ENCODE measurements at regions not wholly inside any gene's neighbourhood (a gene's known extent, or its start where the extent isn't known, plus 50 kb on each side); places are given as distances from the start of the nearest gene placed in this dataset.

DNA sequence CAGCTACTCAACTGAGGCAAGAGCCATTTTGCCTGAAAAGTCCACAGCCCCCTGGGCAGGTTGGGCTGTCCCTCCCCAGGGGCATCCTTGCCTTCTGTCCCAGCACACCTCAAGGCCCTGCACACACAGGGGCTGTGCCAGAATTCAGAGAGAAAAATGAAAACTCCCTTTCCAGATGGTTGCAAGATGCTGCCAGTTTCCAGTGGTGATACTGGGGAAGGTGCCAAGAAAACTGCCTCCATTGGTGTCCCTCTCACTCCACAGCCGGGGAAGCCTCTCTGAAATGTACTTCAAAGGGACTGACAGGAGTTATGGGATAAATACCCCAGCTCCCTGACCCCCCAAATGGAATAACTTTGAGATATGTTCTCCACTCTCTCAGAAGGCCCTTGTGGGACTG is 154.2 kb upstream of the MAFB start:
- no peak for DNase-seq (ENCODE audit: low read depth)
- no peak overlapping the region for H3K4me3 ChIP-seq (ENCODE audit: low read depth, low read length)
- TF ChIP-seq, protein P1, sequence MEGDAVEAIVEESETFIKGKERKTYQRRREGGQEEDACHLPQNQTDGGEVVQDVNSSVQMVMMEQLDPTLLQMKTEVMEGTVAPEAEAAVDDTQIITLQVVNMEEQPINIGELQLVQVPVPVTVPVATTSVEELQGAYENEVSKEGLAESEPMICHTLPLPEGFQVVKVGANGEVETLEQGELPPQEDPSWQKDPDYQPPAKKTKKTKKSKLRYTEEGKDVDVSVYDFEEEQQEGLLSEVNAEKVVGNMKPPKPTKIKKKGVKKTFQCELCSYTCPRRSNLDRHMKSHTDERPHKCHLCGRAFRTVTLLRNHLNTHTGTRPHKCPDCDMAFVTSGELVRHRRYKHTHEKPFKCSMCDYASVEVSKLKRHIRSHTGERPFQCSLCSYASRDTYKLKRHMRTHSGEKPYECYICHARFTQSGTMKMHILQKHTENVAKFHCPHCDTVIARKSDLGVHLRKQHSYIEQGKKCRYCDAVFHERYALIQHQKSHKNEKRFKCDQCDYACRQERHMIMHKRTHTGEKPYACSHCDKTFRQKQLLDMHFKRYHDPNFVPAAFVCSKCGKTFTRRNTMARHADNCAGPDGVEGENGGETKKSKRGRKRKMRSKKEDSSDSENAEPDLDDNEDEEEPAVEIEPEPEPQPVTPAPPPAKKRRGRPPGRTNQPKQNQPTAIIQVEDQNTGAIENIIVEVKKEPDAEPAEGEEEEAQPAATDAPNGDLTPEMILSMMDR (conservative IDR thresholded peaks at IDR 0.05; ENCODE audit: low read depth, low read length): no peak

DNA sequence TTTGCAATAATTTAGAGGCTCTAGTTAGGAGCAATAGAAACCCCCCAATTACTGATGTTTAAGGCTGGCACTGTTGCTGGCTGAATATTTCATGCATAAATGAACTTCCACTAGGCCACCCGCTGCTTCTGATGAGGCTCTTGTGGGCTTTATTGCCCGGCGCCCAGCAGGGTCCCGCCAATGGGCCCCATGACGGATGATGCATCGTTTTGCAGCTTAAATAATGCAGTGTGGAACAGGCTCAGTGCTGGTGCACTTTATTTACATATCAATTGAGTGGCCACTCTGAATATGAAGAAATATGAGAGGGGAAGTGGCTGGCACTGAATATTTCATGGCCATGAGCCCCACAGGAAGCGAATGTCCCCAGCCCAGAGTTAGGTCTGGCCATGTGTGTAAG is 155.3 kb upstream of the MAFB start:
- DNase-seq (ENCODE audit: low read depth): no peak
- no peak overlapping the region for H3K4me3 ChIP-seq (ENCODE audit: low read depth, low read length)
- TF ChIP-seq, protein P1 (conservative IDR thresholded peaks at IDR 0.05; ENCODE audit: low read depth, low read length): no peak

DNA sequence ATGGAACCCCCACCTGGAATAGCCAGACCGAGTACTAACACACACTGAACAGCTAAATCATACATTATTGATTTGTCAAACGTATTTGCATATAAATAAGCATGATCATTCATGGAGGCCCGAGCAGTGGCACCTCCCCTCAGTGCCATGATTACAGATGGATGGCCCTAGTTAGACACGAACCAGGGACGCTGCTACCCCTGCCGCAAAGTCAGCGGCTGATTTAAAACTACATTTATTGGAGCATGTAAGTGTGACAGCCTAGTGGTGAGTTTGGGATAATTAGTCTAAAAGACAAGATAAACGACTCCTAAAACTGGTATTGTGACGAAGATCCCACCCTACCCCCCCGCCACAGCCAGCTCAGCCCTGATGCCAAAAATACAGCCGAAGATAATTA is 159.1 kb upstream of the MAFB start:
- TF ChIP-seq, protein P1 (conservative IDR thresholded peaks at IDR 0.05; ENCODE audit: low read depth, low read length): no peak
- H3K4me3 ChIP-seq (ENCODE audit: low read depth, low read length): no peak overlapping the region
- DNase-seq (ENCODE audit: low read depth): no peak

DNA sequence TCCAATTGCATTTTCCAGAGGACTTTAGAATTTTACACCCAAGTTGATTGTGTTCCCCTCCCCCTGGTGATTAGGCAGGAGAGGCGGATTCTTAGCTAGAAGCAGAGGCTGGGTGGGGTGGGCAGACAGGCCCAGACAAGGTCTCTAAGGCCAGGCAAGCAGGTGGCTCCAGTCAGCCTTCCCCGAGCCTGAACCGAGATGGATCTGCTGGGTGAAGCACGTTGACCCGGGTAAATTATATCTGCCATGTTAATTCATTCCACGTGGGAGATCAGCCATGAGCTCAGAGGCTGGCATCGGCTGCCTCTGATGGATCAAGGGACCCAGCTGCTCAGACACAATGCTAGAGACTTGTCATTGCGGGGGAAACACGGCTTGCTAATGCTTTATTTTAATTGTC is 159.5 kb upstream of the MAFB start:
- TF ChIP-seq, protein P1 (conservative IDR thresholded peaks at IDR 0.05; ENCODE audit: low read depth, low read length): no peak
- no peak overlapping the region for H3K4me3 ChIP-seq (ENCODE audit: low read depth, low read length)
- no peak for DNase-seq (ENCODE audit: low read depth)

DNA sequence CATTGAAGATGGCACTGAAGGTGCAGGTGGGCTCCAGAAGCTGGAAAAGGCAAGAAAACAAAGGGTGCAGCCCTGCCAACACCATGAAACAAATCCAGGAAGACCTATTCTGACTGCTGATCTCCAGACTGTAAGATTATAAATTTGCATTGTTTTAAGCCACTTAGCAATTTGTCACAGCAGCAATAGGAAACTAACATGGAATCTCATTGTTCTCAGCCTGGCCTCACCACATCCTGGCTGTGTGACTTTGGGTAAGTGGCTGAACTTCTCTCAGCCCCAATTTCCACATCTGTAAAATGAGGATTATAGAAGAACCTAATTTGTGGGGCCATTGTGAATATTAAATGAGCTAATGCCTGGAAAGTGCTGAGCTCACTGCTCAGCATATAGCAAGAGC is 160.4 kb upstream of the MAFB start:
- TF ChIP-seq, protein P1 (conservative IDR thresholded peaks at IDR 0.05; ENCODE audit: low read depth, low read length): no peak
- DNase-seq (ENCODE audit: low read depth): no peak
- H3K4me3 ChIP-seq (ENCODE audit: low read depth, low read length): no peak overlapping the region

DNA sequence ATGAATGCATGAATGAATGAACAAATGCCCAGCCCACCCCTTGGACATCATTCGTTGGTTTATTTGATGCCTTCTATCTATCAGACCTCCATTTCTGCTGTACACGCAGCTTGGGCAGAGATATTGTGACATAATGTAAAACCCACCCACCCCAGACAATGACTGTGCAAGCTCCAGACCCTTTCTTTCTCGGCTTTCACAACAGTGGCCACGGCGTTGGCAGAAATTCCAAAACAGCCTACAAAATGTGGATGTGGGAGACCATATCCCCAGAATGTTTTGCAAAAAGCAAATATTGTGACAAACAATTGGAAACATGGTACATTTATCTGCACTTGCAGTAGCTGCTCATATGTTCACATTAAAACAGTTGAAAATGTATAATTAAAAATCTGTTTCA is 162.0 kb upstream of the MAFB start:
- DNase-seq (ENCODE audit: low read depth): no peak
- TF ChIP-seq, protein P1 (conservative IDR thresholded peaks at IDR 0.05; ENCODE audit: low read depth, low read length): no peak
- no peak overlapping the region for H3K4me3 ChIP-seq (ENCODE audit: low read depth, low read length)

DNA sequence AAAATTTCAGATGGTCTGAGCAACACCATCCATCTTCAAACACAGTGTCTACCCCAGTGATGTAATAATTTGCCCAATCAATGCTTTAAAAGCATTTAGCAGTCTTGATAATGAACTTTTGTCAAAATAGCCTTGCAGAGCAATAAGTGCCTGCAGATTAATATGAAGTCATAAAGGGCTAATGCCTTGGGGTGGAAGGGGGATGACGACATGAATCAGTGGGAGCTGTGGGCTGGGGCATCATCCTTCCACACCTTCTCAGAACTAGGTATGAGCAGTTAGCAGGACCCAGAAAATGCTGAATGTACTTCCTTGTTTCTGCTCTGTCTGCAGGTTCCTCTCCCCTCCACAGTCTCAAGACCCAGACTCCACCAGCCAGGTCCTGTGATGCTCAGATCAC is 166.2 kb upstream of the MAFB start:
- TF ChIP-seq, protein P1 (conservative IDR thresholded peaks at IDR 0.05; ENCODE audit: low read depth, low read length): no peak
- DNase-seq (ENCODE audit: low read depth): no peak
- H3K4me3 ChIP-seq (ENCODE audit: low read depth, low read length): no peak overlapping the region

All from epithelial cell of proximal tubule (primary cell).